Right cardiac atrium (tissue), 5 donors: ENCODE measurements at regions not wholly inside any gene's neighbourhood (a gene's known extent, or its start where the extent isn't known, plus 50 kb on each side); places are given as distances from the start of the nearest gene placed in this dataset.
A peak's percentile ranks its signal among the peaks of the same experiment; 100 is the strongest.

Source experiments
- ATAC-seq, 2 donors: fragments of 200-7000 bp; cut with Tn5 transposase; one replicate each; pipeline versions ENCODE4 v1.8.0 to v1.9.1; 2020; ENCODE audit warnings: moderate library complexity in 2 of 2, mild to moderate bottlenecking in 1 of 2
- DNase-seq, 3 donors: peaks; one replicate each; pipeline ENCODE4 v3.0.0-alpha.2; 2020
- H3K27ac ChIP-seq: one replicate; pipeline ENCODE4 v1.5.1; 2013; ENCODE audit warnings: mild to moderate bottlenecking, low read length, control low read depth, moderate library complexity
- H3K27me3 ChIP-seq: one replicate; pipeline ENCODE4 v1.6.1; 2013; ENCODE audit not compliant: control insufficient read depth, insufficient read depth
- H3K4me1 ChIP-seq: one replicate; pipeline ENCODE4 v1.6.1; 2013; ENCODE audit warnings: low read length; ENCODE audit not compliant: control insufficient read depth, insufficient read depth
- H3K4me3 ChIP-seq: one replicate; pipeline ENCODE4 v1.5.1; 2013; ENCODE audit warnings: low read length, control low read depth
- H3K9me3 ChIP-seq: one replicate; pipeline ENCODE4 v1.6.1; 2013; ENCODE audit warnings: low read length; ENCODE audit not compliant: control insufficient read depth
- WGBS: extraction: QIAGEN DNeasy Blood & Tissue Kit; methylation state at CpG from one replicate; pipeline ENCODE4 v1.1.7; 2013; 5-methylcytosine and 5-hydroxymethylcytosine counted together
- intact Hi-C, 4 donors: fragments of 100-400 bp; cut with DNase I; formaldehyde crosslinking; loops; one replicate each; pipeline versions ENCODE4 v1.11.0 to v1.14.0; 2022 to 2023
- donor health status: healthy with polysubstance abuse.
- donor health status: DM: no; HTN: yes; CAD: no.
- donor health status: DM: no; HTN: no; CAD: no.
- donor health status: DM: no; HTN: yes; CAD: no; lungs with severe emphysema.
- donor health status: DM: yes; HTN: yes; CAD: no.

- Histone ChIP-seq H3K27me3 (no peaks in the 10 kb centered on the region), H3K9me3 (no peaks in the 10 kb centered on the region), H3K27ac (peak overlapping the region; percentile 61), H3K4me1 (peaks cover 4% of the 10 kb centered on the region), H3K4me3 (no peak overlapping the region)
- WGBS = 19% methylated on average over 4 of the region's 4 CpGs
- ATAC-seq (peak; percentile 61 to 77), DNase-seq (peak in 1 of 3 donors; percentile 68)
- intact Hi-C loops = no loop called here
Observed at GRCh38 chr14:49972823-49973222, 79.9 kb downstream of the ARF6 start.

GRCh38 chr14:49975276-49975675, 82.4 kb downstream of the ARF6 start:
- no peak for DNase-seq
- no peaks in the 10 kb centered on the region for H3K9me3 ChIP-seq
- 51% methylated on average over 2 of the region's 2 CpGs for WGBS
- no peak for ATAC-seq
- H3K27ac ChIP-seq = no peak overlapping the region
- peaks cover 4% of the 10 kb centered on the region for H3K4me1 ChIP-seq
- intact Hi-C loops = no loop called here
- no peaks in the 10 kb centered on the region for H3K27me3 ChIP-seq
- no peak overlapping the region for H3K4me3 ChIP-seq

GRCh38 chr14:49975799-49976198, 82.9 kb downstream of the ARF6 start:
- Histone ChIP-seq H3K4me1 (peaks cover 3% of the 10 kb centered on the region), H3K27me3 (no peaks in the 10 kb centered on the region), H3K4me3 (no peak overlapping the region), H3K27ac (no peak overlapping the region), H3K9me3 (no peaks in the 10 kb centered on the region)
- intact Hi-C loops = no loop called here
- DNase-seq = no peak
- WGBS = 80% methylated on average over 3 of the region's 3 CpGs
- no peak for ATAC-seq

GRCh38 chr14:49977126-49977841, 84.4 kb downstream of the ARF6 start:
- intact Hi-C loops = no loop called here
- 84% methylated on average over 5 of the region's 5 CpGs for WGBS
- Histone ChIP-seq H3K9me3 (no peaks in the 10 kb centered on the region), H3K4me3 (no peak overlapping the region), H3K27me3 (no peaks in the 10 kb centered on the region), H3K4me1 (peaks cover 2% of the 10 kb centered on the region), H3K27ac (no peak overlapping the region)
- ATAC-seq (no peak), DNase-seq (no peak)

GRCh38 chr14:49980027-49980426, 87.1 kb downstream of the ARF6 start:
- DNase-seq (no peak), ATAC-seq (no peak)
- Histone ChIP-seq H3K4me1 (no peaks in the 10 kb centered on the region), H3K9me3 (no peaks in the 10 kb centered on the region), H3K4me3 (no peak overlapping the region), H3K27ac (no peak overlapping the region), H3K27me3 (no peaks in the 10 kb centered on the region)
- intact Hi-C loops = no loop called here

GRCh38 chr14:49982082-49982481, 89.2 kb downstream of the ARF6 start:
- no peaks in the 10 kb centered on the region for H3K27me3 ChIP-seq
- no peaks in the 10 kb centered on the region for H3K4me1 ChIP-seq
- H3K27ac ChIP-seq = no peak overlapping the region
- H3K4me3 ChIP-seq = no peak overlapping the region
- no peaks in the 10 kb centered on the region for H3K9me3 ChIP-seq
- 62% methylated on average over 7 of the region's 7 CpGs for WGBS
- peak in 1 of 2 donors; percentile 35 for ATAC-seq
- no peak for DNase-seq
- intact Hi-C loops = no loop called here

GRCh38 chr14:49982501-49982951, 89.6 kb downstream of the ARF6 start:
- H3K4me1 ChIP-seq = no peaks in the 10 kb centered on the region
- no peaks in the 10 kb centered on the region for H3K9me3 ChIP-seq
- peak overlapping the region; percentile 46 for H3K27ac ChIP-seq
- DNase-seq = peak in 1 of 3 donors; percentile 40
- intact Hi-C loops = no loop called here
- H3K27me3 ChIP-seq = no peaks in the 10 kb centered on the region
- ATAC-seq = peak; percentile 56 to 69
- no peak overlapping the region for H3K4me3 ChIP-seq
- 31% methylated on average over 9 of the region's 9 CpGs for WGBS

- no peak for DNase-seq
- 93% methylated on average over 2 of the region's 2 CpGs for WGBS
Observed at GRCh38 chr14:49984424-49984823, 91.5 kb downstream of the ARF6 start.

GRCh38 chr14:49986343-49987014, 93.6 kb downstream of the ARF6 start:
- ATAC-seq (no peak), DNase-seq (no peak)
- Histone ChIP-seq H3K27ac (peak overlapping the region; percentile 81), H3K9me3 (no peaks in the 10 kb centered on the region), H3K27me3 (no peaks in the 10 kb centered on the region), H3K4me3 (no peak overlapping the region), H3K4me1 (peaks cover 4% of the 10 kb centered on the region)
- 65% methylated on average over 6 of the region's 6 CpGs for WGBS
- intact Hi-C loops = no loop called here

More at GRCh38 chr14:49984424-49984823, 91.5 kb downstream of the ARF6 start:
- peaks cover 4% of the 10 kb centered on the region for H3K4me1 ChIP-seq
- intact Hi-C loops = no loop called here
- H3K9me3 ChIP-seq = no peaks in the 10 kb centered on the region
- H3K27ac ChIP-seq = no peak overlapping the region
- H3K27me3 ChIP-seq = no peaks in the 10 kb centered on the region
- no peak for ATAC-seq
- no peak overlapping the region for H3K4me3 ChIP-seq

- H3K27me3 ChIP-seq = no peaks in the 10 kb centered on the region
- H3K4me1 ChIP-seq = peaks cover 4% of the 10 kb centered on the region
- peak; percentile 42 to 58 for ATAC-seq
- peak in 1 of 3 donors; percentile 60 for DNase-seq
- peak overlapping the region; percentile 58 for H3K27ac ChIP-seq
- no peak overlapping the region for H3K4me3 ChIP-seq
- no peaks in the 10 kb centered on the region for H3K9me3 ChIP-seq
- intact Hi-C loops = no loop called here
- 59% methylated on average over 9 of the region's 9 CpGs for WGBS
Observed at GRCh38 chr14:49988080-49988990, 95.5 kb downstream of the ARF6 start.

GRCh38 chr14:49989966-49990365, 97.1 kb downstream of the ARF6 start:
- H3K4me1 ChIP-seq = peaks cover 4% of the 10 kb centered on the region
- no peaks in the 10 kb centered on the region for H3K27me3 ChIP-seq
- no peak overlapping the region for H3K4me3 ChIP-seq
- 94% methylated on average over 2 of the region's 2 CpGs for WGBS
- intact Hi-C loops = no loop called here
- ATAC-seq (no peak), DNase-seq (no peak)
- no peaks in the 10 kb centered on the region for H3K9me3 ChIP-seq
- no peak overlapping the region for H3K27ac ChIP-seq
